Neural cell (in vitro differentiated cells): ENCODE measurements at regions not wholly inside any gene's neighbourhood (a gene's known extent, or its start where the extent isn't known, plus 50 kb on each side); places are given as distances from the start of the nearest gene placed in this dataset.
A peak's percentile ranks its signal among the peaks of the same experiment; 100 is the strongest.

Source experiments
- H2AFZ ChIP-seq: fragments of 200-600, 300-800 bp; sonication (generic), shearing (Covaris generic); 2 replicates; pipeline ENCODE4 v1.6.0; 2014; ENCODE audit warnings: low read depth, mild to moderate bottlenecking, antibody characterized with exemption, low read length, moderate library complexity
- H3F3A ChIP-seq: fragments of 200-600 bp; shearing (Covaris generic); 2 replicates; pipeline ENCODE4 v1.6.1; 2016; ENCODE audit warnings: mild to moderate bottlenecking, moderate library complexity, mixed read lengths, antibody characterized with exemption, low read length; ENCODE audit not compliant: insufficient read depth, poor library complexity, severe bottlenecking
- H3K27ac ChIP-seq: fragments of 200-600, 300-800 bp; sonication (generic), shearing (Covaris generic); 2 replicates; pipeline ENCODE4 v1.5.1; 2014; ENCODE audit warnings: mild to moderate bottlenecking, low read length, moderate library complexity
- H3K27me3 ChIP-seq: fragments of 300-800, 200-600 bp; sonication (generic), shearing (Covaris generic); 2 replicates; pipeline ENCODE4 v1.6.0; 2014; ENCODE audit warnings: mild to moderate bottlenecking, low read depth, low read length, moderate library complexity; ENCODE audit not compliant: insufficient read depth
- H3K36me3 ChIP-seq: fragments of 300-800, 200-600 bp; sonication (generic), shearing (Covaris generic); 2 replicates; pipeline ENCODE4 v1.5.1; 2014; ENCODE audit warnings: mild to moderate bottlenecking, antibody characterized with exemption, low read length, moderate library complexity; ENCODE audit not compliant: insufficient read depth
- H3K4me2 ChIP-seq: fragments of 300-800, 200-600 bp; sonication (generic), shearing (Covaris generic); 2 replicates; pipeline ENCODE4 v1.6.0; 2014; ENCODE audit warnings: mild to moderate bottlenecking, low read length
- H3K4me3 ChIP-seq: fragments of 300-800, 200-600 bp; sonication (generic), shearing (Covaris generic); 2 replicates; pipeline ENCODE4 v1.5.1; 2014; ENCODE audit warnings: mild to moderate bottlenecking, low read length, moderate library complexity
- H3K79me2 ChIP-seq: fragments of 200-600 bp; shearing (Covaris generic); replicated peaks from 2 replicates; pipeline ENCODE4 v1.6.0; 2014; ENCODE audit warnings: mild to moderate bottlenecking, low read length, moderate library complexity; ENCODE audit not compliant: insufficient read depth
- H3K9ac ChIP-seq: fragments of 300-800, 200-600 bp; sonication (generic), shearing (Covaris generic); 2 replicates; pipeline ENCODE4 v1.6.1; 2016; ENCODE audit warnings: mild to moderate bottlenecking, low read length, mixed read lengths
- H3K9me2 ChIP-seq: fragments of 200-600 bp; shearing (Covaris generic); 2 replicates; pipeline ENCODE4 v1.6.1; 2016; ENCODE audit warnings: mild to moderate bottlenecking, low read length, mixed read lengths; ENCODE audit not compliant: insufficient read depth
- H3K9me3 ChIP-seq: fragments of 200-600, 300-800 bp; sonication (generic), shearing (Covaris generic); 2 replicates; pipeline ENCODE4 v1.6.1; 2016; ENCODE audit warnings: mild to moderate bottlenecking, mixed run types, low read length, moderate library complexity, mixed read lengths
- H4K20me1 ChIP-seq: fragments of 200-600 bp; shearing (Covaris generic); 2 replicates; pipeline ENCODE4 v1.6.1; 2016; ENCODE audit warnings: mild to moderate bottlenecking, mixed run types; ENCODE audit not compliant: insufficient read depth
- EZH2 ChIP-seq: fragments of 200-600, 300-800 bp; shearing (Covaris generic), sonication (generic); IDR thresholded peaks from 2 replicates; pipeline ENCODE4 v1.6.1; 2014; ENCODE audit warnings: antibody characterized with exemption, low read length, borderline replicate concordance, mild to moderate bottlenecking; ENCODE audit not compliant: insufficient read depth, poor library complexity, severe bottlenecking
- MXI1 ChIP-seq: fragments of 450-650 bp; conservative IDR thresholded peaks from 2 replicates; pipeline ENCODE4 v1.6.1; 2014; ENCODE audit warnings: antibody characterized with exemption, mild to moderate bottlenecking; ENCODE audit not compliant: poor library complexity, severe bottlenecking
- POLR2AphosphoS5 ChIP-seq: IDR thresholded peaks from 2 replicates; pipeline ENCODE4 v1.6.1; 2012
- RAD21 ChIP-seq: fragments of 450-650 bp; conservative IDR thresholded peaks from 2 replicates; pipeline ENCODE4 v1.6.1; 2014; ENCODE audit warnings: antibody characterized with exemption, mild to moderate bottlenecking, moderate library complexity
- SMC3 ChIP-seq: fragments of 450-650 bp; conservative IDR thresholded peaks from 2 replicates; pipeline ENCODE4 v1.6.1; 2014; ENCODE audit warnings: antibody characterized with exemption, mild to moderate bottlenecking, moderate library complexity; ENCODE audit not compliant: poor library complexity
- TAF1 ChIP-seq: IDR thresholded peaks from 2 replicates; pipeline ENCODE4 v1.6.1; 2012; ENCODE audit warnings: low read depth
- TF ChIP-seq, protein P1 (sequence below): fragments of 450-650 bp; IDR thresholded peaks from 2 replicates; pipeline ENCODE4 v1.5.1; 2014; ENCODE audit warnings: antibody characterized with exemption, mild to moderate bottlenecking, moderate library complexity; ENCODE audit not compliant: poor library complexity, severe bottlenecking
- TF ChIP-seq, protein P2 (sequence below): IDR thresholded peaks from 2 replicates; pipeline ENCODE4 v1.6.1; 2012; ENCODE audit warnings: borderline replicate concordance

DNA sequence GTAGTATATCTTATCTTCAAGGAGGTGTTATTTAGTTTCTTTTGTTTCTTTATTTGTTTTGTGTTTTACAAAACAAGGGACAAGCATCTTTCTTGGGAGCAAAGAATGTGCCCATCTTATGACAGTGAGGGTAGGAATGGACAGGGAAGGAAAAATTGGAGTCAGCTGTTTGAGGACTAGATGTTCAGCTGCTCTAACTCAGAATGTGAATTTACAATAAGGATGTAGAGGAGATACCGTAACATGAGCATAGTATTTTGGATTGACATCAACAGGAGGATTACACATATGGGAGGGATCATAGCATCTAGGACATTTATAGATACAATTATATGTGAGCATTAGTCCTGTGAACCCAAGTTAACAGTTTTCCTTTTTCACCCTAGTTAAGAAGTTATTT, 89.0 kb upstream of the GK2 start:
- H3K79me2 ChIP-seq, result no peaks in the 10 kb centered on the region
- no peak overlapping the region for H3K27ac ChIP-seq
- TF ChIP-seq MXI1 (no peak), SMC3 (no peak), RAD21 (no peak), EZH2 (no peak), POLR2AphosphoS5 (no peak)
- TF ChIP-seq, protein P1, sequence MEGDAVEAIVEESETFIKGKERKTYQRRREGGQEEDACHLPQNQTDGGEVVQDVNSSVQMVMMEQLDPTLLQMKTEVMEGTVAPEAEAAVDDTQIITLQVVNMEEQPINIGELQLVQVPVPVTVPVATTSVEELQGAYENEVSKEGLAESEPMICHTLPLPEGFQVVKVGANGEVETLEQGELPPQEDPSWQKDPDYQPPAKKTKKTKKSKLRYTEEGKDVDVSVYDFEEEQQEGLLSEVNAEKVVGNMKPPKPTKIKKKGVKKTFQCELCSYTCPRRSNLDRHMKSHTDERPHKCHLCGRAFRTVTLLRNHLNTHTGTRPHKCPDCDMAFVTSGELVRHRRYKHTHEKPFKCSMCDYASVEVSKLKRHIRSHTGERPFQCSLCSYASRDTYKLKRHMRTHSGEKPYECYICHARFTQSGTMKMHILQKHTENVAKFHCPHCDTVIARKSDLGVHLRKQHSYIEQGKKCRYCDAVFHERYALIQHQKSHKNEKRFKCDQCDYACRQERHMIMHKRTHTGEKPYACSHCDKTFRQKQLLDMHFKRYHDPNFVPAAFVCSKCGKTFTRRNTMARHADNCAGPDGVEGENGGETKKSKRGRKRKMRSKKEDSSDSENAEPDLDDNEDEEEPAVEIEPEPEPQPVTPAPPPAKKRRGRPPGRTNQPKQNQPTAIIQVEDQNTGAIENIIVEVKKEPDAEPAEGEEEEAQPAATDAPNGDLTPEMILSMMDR, result no peak
- H3K9me3 ChIP-seq, result no peaks in the 10 kb centered on the region
- no peaks in the 10 kb centered on the region for H3K36me3 ChIP-seq
- no peaks in the 10 kb centered on the region for H3K9me2 ChIP-seq
- H3K4me3 ChIP-seq, result no peak overlapping the region
- H3K9ac ChIP-seq, result no peak overlapping the region
- H3F3A ChIP-seq, result no peaks in the 10 kb centered on the region
- no peaks in the 10 kb centered on the region for H4K20me1 ChIP-seq
- H2AFZ ChIP-seq, result no peak overlapping the region
- no peaks in the 10 kb centered on the region for H3K27me3 ChIP-seq
- no peak overlapping the region for H3K4me2 ChIP-seq

DNA sequence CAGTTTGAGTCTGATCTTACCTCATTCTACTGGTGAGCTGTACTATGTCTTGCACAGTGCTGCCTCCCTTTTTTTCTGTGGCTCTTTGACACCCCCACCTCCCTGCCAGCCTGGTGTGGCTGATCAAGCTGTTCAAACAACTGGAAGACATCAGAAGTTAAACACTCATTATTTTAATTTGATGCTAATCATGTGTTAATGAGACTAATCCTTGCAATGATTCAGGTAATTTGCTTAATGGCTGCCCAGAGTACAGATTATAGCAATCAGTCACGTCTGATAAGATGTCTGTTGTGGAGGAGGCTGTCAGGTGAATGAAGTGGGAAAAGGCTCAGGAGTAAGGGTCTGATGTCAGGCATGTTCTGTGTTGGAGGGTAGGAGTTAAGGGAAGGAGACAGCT, 87.4 kb upstream of the GK2 start:
- no peak overlapping the region for H3K4me2 ChIP-seq
- H4K20me1 ChIP-seq, result no peaks in the 10 kb centered on the region
- H3K79me2 ChIP-seq, result no peaks in the 10 kb centered on the region
- TF ChIP-seq EZH2, result no peak
- TF ChIP-seq TAF1, result no peak
- TF ChIP-seq SMC3, result no peak
- TF ChIP-seq, protein P2, sequence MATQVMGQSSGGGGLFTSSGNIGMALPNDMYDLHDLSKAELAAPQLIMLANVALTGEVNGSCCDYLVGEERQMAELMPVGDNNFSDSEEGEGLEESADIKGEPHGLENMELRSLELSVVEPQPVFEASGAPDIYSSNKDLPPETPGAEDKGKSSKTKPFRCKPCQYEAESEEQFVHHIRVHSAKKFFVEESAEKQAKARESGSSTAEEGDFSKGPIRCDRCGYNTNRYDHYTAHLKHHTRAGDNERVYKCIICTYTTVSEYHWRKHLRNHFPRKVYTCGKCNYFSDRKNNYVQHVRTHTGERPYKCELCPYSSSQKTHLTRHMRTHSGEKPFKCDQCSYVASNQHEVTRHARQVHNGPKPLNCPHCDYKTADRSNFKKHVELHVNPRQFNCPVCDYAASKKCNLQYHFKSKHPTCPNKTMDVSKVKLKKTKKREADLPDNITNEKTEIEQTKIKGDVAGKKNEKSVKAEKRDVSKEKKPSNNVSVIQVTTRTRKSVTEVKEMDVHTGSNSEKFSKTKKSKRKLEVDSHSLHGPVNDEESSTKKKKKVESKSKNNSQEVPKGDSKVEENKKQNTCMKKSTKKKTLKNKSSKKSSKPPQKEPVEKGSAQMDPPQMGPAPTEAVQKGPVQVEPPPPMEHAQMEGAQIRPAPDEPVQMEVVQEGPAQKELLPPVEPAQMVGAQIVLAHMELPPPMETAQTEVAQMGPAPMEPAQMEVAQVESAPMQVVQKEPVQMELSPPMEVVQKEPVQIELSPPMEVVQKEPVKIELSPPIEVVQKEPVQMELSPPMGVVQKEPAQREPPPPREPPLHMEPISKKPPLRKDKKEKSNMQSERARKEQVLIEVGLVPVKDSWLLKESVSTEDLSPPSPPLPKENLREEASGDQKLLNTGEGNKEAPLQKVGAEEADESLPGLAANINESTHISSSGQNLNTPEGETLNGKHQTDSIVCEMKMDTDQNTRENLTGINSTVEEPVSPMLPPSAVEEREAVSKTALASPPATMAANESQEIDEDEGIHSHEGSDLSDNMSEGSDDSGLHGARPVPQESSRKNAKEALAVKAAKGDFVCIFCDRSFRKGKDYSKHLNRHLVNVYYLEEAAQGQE, result no peak
- no peak for TF ChIP-seq RAD21
- TF ChIP-seq MXI1, result no peak
- H3K4me3 ChIP-seq, result peak overlapping the region; percentile 23
- peak overlapping the region; percentile 22 for H3K27ac ChIP-seq
- H3K36me3 ChIP-seq, result no peaks in the 10 kb centered on the region
- no peaks in the 10 kb centered on the region for H3K9me2 ChIP-seq
- no peaks in the 10 kb centered on the region for H3F3A ChIP-seq
- H3K9me3 ChIP-seq, result no peaks in the 10 kb centered on the region
- H2AFZ ChIP-seq, result no peak overlapping the region
- H3K27me3 ChIP-seq, result no peaks in the 10 kb centered on the region
- H3K9ac ChIP-seq, result no peak overlapping the region

DNA sequence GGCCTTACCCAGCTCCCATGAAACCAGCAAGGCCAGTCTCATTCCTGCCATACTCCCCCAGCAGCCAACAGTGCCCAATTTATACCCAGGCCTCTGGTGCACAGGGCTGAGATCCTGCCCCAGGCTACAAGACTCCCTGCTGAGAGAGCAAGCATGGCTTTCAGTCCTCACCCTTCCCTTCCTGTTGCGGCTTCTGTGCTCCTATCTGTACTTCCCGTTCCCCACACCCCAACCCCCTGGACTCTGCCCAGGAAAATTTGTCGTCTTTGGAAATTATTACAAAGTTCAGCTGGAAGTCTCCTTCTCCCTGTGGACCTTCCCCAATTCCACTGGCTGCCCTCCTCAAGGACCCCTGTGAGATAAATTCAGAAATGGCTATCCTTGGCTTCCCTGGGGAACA, 84.1 kb upstream of the GK2 start:
- H2AFZ ChIP-seq, result no peak overlapping the region
- TF ChIP-seq EZH2 (no peak), RAD21 (no peak)
- no peaks in the 10 kb centered on the region for H3F3A ChIP-seq

More for the DNA sequence above, 84.1 kb upstream of the GK2 start:
- Histone ChIP-seq H3K36me3 (no peaks in the 10 kb centered on the region), H3K4me3 (no peak overlapping the region), H3K27ac (no peak overlapping the region), H3K9me2 (no peaks in the 10 kb centered on the region), H3K9ac (no peak overlapping the region), H4K20me1 (no peaks in the 10 kb centered on the region), H3K27me3 (no peaks in the 10 kb centered on the region), H3K4me2 (no peak overlapping the region), H3K9me3 (no peaks in the 10 kb centered on the region), H3K79me2 (no peaks in the 10 kb centered on the region)
